Endothelial cell of umbilical vein (primary cell): ENCODE measurements at regions not wholly inside any gene's neighbourhood (a gene's known extent, or its start where the extent isn't known, plus 50 kb on each side); places are given as distances from the start of the nearest gene placed in this dataset.

Source experiments
- BruUV-seq: library from RNA; stranded (reverse); fragments of 400-500 nt; replicated peaks from 2 replicates; lab custom pipeline; 2021; lab: Mats Ljungman, UMichigan
- CTCF ChIA-PET: fragments of 300-600, 350-600 bp; sonication (Branson Sonifier 250); formaldehyde crosslinking; loops from one replicate; lab custom pipeline; 2021; ENCODE audit warnings: antibody characterized with exemption, inconsistent platforms; lab: Charles Lee
- POLR2A ChIA-PET: fragments of 300-600, 350-600 bp; sonication (Branson Sonifier 250); formaldehyde crosslinking; loops from one replicate; lab custom pipeline; 2021; ENCODE audit warnings: antibody characterized with exemption, inconsistent platforms; lab: Charles Lee
- DNase-seq: peaks from one replicate; pipeline ENCODE4 v3.0.0-alpha.2; 2011; ENCODE audit warnings: low read depth, low spot score
- FAIRE-seq: peaks from 2 replicates; lab custom pipeline; 2011; peaks lifted over from hg19 to GRCh38; lab: Jason Lieb, UNC
- H2AFZ ChIP-seq: 2 replicates; pipeline ENCODE4 v1.6.0; 2012; ENCODE audit warnings: low read depth, low read length, control low read depth, inconsistent platforms
- H3K27ac ChIP-seq: 2 replicates; pipeline ENCODE4 v1.5.1; 2011; ENCODE audit warnings: low read depth, mild to moderate bottlenecking, control low read depth, low read length, moderate library complexity; ENCODE audit not compliant: insufficient read depth
- H3K27me3 ChIP-seq, 2 experiments: 2 replicates each; pipeline versions ENCODE4 v1.6.0 to v1.6.1; 2011; ENCODE audit warnings: low read length in 2 of 2, mixed read lengths in 1 of 2; ENCODE audit not compliant: control insufficient read depth in 2 of 2, insufficient read depth in 2 of 2
- H3K36me3 ChIP-seq, 2 experiments: 2 replicates in 1 of 2; 3 replicates in 1 of 2; pipeline ENCODE4 v1.5.1; 2011; ENCODE audit warnings: low read length in 2 of 2, mild to moderate bottlenecking in 1 of 2, moderate library complexity in 1 of 2; ENCODE audit not compliant: control insufficient read depth in 2 of 2, insufficient read depth in 2 of 2; ENCODE audit errors: extremely low read depth in 1 of 2
- H3K4me1 ChIP-seq: 3 replicates; pipeline ENCODE4 v1.5.1; 2011; ENCODE audit warnings: mild to moderate bottlenecking, low read length; ENCODE audit not compliant: control insufficient read depth, insufficient read depth; ENCODE audit errors: extremely low read depth
- H3K4me2 ChIP-seq: 2 replicates; pipeline ENCODE4 v1.6.1; 2011; ENCODE audit warnings: low read length, control low read depth, mixed read lengths; ENCODE audit not compliant: insufficient read depth
- H3K4me3 ChIP-seq, 3 experiments: fragments of 200-600 bp in 1 of 3; sonication (generic), shearing (Covaris generic) in 1 of 3; replicated peaks in 1 of 3; 2 replicates each; pipeline ENCODE4 v1.5.1; 2011 to 2016; ENCODE audit warnings: control low read depth in 3 of 3, low read length in 3 of 3, mild to moderate bottlenecking in 2 of 3, inconsistent platforms in 1 of 3, low read depth in 1 of 3, moderate library complexity in 1 of 3; ENCODE audit not compliant: insufficient read depth in 1 of 3
- H3K79me2 ChIP-seq: 2 replicates; pipeline ENCODE4 v1.6.0; 2012; ENCODE audit warnings: low read length, inconsistent platforms; ENCODE audit not compliant: control insufficient read depth, insufficient read depth
- H3K9ac ChIP-seq: replicated peaks from 2 replicates; pipeline ENCODE3; 2011; ENCODE audit warnings: low read length, control low read depth; ENCODE audit not compliant: insufficient read depth; ENCODE audit errors: extremely low read depth
- H3K9me1 ChIP-seq: replicated peaks from 3 replicates; pipeline ENCODE4 v1.6.0; 2011; ENCODE audit warnings: mild to moderate bottlenecking, low read length; ENCODE audit not compliant: control insufficient read depth, insufficient read depth; ENCODE audit errors: extremely low read depth
- H3K9me3 ChIP-seq: replicated peaks from 2 replicates; pipeline ENCODE4 v1.5.1; 2012; ENCODE audit warnings: low read length, inconsistent platforms; ENCODE audit not compliant: control insufficient read depth, insufficient read depth
- H4K20me1 ChIP-seq: replicated peaks from 2 replicates; pipeline ENCODE3; 2011; ENCODE audit warnings: mild to moderate bottlenecking, low read length; ENCODE audit not compliant: control insufficient read depth, insufficient read depth; ENCODE audit errors: extremely low read depth
- EZH2 ChIP-seq: IDR thresholded peaks from 2 replicates; pipeline ENCODE4 v1.6.1; 2012; ENCODE audit warnings: borderline replicate concordance, low read depth, mild to moderate bottlenecking, moderate library complexity, low read length, inconsistent platforms; ENCODE audit not compliant: severe bottlenecking
- FOS ChIP-seq: IDR thresholded peaks from 2 replicates; pipeline ENCODE4 v1.6.1; 2011; ENCODE audit warnings: mild to moderate bottlenecking, low read length, moderate library complexity, borderline replicate concordance; ENCODE audit not compliant: insufficient read depth
- GATA2 ChIP-seq: IDR thresholded peaks from 2 replicates; pipeline ENCODE4 v1.7.0; 2011; ENCODE audit warnings: low read depth, mild to moderate bottlenecking, moderate library complexity, mixed read lengths, low read length; ENCODE audit not compliant: insufficient read length, insufficient read depth
- MYC ChIP-seq: IDR thresholded peaks from one replicate; pipeline ENCODE4 v1.6.1; 2011; ENCODE audit warnings: mild to moderate bottlenecking, low read depth, low read length
- POLR2A ChIP-seq: IDR thresholded peaks from 2 replicates; pipeline ENCODE4 v1.6.1; 2012; ENCODE audit warnings: low read depth, mild to moderate bottlenecking, control low read depth, low read length
- POLR2AphosphoS5 ChIP-seq: IDR thresholded peaks from 2 replicates; pipeline ENCODE4 v1.6.1; 2012; ENCODE audit warnings: low read depth, mild to moderate bottlenecking, control low read depth, low read length, moderate library complexity; ENCODE audit not compliant: insufficient read depth
- dilution Hi-C: fragments of 300-500 bp; cut with MboI; formaldehyde crosslinking; loops from one replicate; pipeline ENCODE4 v1.15.0; 2019; ENCODE audit warnings: low sequenced_read_pairs; ENCODE audit not compliant: extremely low pct_ligation_motif_present
- intact Hi-C: fragments of 100-400 bp; cut with micrococcal nuclease; formaldehyde crosslinking; loops from one replicate; pipeline ENCODE4 v1.10.0; 2022
- TF ChIP-seq, protein P1 (sequence below): IDR thresholded peaks from 2 replicates; pipeline ENCODE4 v1.6.1; 2011; ENCODE audit not compliant: insufficient read depth, insufficient read length
- TF ChIP-seq, protein P2 (sequence below), 2 donors: IDR thresholded peaks; 1 replicate in 1 of 2; 2 replicates in 1 of 2; pipeline ENCODE4 v1.5.1; 2011; ENCODE audit warnings: low read length in 2 of 2, mild to moderate bottlenecking in 2 of 2, moderate library complexity in 2 of 2, control low read depth in 1 of 2, inconsistent platforms in 1 of 2, low read depth in 1 of 2; ENCODE audit not compliant: insufficient read depth in 1 of 2; ENCODE audit errors: extremely low read depth in 1 of 2

DNA sequence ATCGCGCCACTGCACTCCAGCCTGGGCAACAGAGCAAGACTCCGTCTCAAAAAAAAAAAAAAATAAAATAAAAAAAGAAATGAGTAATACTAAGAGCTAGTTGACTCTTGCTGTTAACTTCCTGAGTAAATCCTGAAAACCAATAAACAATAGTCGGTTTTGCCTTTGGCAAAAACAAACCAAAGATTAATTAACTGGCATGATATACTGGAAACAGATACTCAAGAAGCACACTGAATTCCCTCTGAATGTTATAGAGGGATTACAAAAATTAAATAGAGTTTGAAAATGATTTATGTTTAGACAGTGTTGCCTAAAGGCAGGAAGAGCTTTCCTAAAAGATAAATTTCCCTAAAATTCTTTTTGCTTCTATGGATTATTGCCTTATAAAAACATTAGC lies 1702.3 kb downstream of the STIM2 start:
- H3K27me3 ChIP-seq = no peaks in the 10 kb centered on the region
- FAIRE-seq = no peak
- no peak for TF ChIP-seq POLR2A
- TF ChIP-seq, protein P1, sequence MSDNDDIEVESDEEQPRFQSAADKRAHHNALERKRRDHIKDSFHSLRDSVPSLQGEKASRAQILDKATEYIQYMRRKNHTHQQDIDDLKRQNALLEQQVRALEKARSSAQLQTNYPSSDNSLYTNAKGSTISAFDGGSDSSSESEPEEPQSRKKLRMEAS = no peak
- no peak for TF ChIP-seq EZH2
- TF ChIP-seq POLR2AphosphoS5 = no peak
- no peak for TF ChIP-seq MYC
- dilution Hi-C loops (no loop called here), intact Hi-C loops (no loop called here)
- no TSS peak for BruUV-seq
- no peaks in the 10 kb centered on the region for H3K36me3 ChIP-seq
- H3K9me3 ChIP-seq = no peaks in the 10 kb centered on the region
- ChIA-PET CTCF (no interaction called here), POLR2A (no interaction called here)
- no peak for DNase-seq
- H3K4me1 ChIP-seq = no peaks in the 10 kb centered on the region
- no peak overlapping the region for H3K4me3 ChIP-seq
- no peak overlapping the region for H3K4me2 ChIP-seq
- H3K79me2 ChIP-seq = no peaks in the 10 kb centered on the region
- no peak overlapping the region for H2AFZ ChIP-seq
- H3K9ac ChIP-seq = no peak overlapping the region
- H3K27ac ChIP-seq = no peak overlapping the region
- H4K20me1 ChIP-seq = no peaks in the 10 kb centered on the region
- H3K9me1 ChIP-seq = no peaks in the 10 kb centered on the region

DNA sequence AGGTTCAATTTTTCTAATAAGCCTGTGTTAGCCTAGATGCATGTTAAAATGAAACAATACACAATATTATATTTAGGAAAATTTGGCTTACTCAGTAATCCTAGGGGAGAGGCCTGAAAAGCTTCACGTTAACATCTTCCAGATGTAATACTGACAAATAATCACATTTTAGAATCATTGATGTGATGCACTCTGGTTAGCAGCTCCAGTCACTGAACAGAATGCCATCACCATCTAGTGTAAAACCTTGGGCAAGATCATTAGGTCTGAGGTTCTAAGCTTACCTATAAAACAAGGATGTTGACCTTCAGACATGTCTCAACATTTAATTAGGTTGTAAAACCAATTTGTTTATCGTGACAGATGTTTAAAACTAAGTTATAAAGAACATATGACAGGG lies 1704.8 kb downstream of the STIM2 start:
- dilution Hi-C loops = no loop called here
- Histone ChIP-seq H3K4me2 (no peak overlapping the region), H3K79me2 (no peaks in the 10 kb centered on the region), H2AFZ (no peak overlapping the region), H3K27me3 (no peaks in the 10 kb centered on the region), H3K9me3 (no peaks in the 10 kb centered on the region), H3K36me3 (no peaks in the 10 kb centered on the region), H3K4me1 (no peaks in the 10 kb centered on the region), H3K27ac (no peak overlapping the region), H3K4me3 (no peak overlapping the region), H4K20me1 (no peaks in the 10 kb centered on the region), H3K9me1 (no peaks in the 10 kb centered on the region), H3K9ac (no peak overlapping the region)
- FAIRE-seq (no peak), DNase-seq (no peak)
- POLR2A ChIA-PET = no interaction called here
- BruUV-seq = no TSS peak
- intact Hi-C loops = no loop called here
- CTCF ChIA-PET = no interaction called here
- TF ChIP-seq POLR2AphosphoS5 (no peak), GATA2 (no peak), POLR2A (no peak), EZH2 (no peak), FOS (no peak), MYC (no peak)
- TF ChIP-seq, protein P1 = no peak
- TF ChIP-seq, protein P2, sequence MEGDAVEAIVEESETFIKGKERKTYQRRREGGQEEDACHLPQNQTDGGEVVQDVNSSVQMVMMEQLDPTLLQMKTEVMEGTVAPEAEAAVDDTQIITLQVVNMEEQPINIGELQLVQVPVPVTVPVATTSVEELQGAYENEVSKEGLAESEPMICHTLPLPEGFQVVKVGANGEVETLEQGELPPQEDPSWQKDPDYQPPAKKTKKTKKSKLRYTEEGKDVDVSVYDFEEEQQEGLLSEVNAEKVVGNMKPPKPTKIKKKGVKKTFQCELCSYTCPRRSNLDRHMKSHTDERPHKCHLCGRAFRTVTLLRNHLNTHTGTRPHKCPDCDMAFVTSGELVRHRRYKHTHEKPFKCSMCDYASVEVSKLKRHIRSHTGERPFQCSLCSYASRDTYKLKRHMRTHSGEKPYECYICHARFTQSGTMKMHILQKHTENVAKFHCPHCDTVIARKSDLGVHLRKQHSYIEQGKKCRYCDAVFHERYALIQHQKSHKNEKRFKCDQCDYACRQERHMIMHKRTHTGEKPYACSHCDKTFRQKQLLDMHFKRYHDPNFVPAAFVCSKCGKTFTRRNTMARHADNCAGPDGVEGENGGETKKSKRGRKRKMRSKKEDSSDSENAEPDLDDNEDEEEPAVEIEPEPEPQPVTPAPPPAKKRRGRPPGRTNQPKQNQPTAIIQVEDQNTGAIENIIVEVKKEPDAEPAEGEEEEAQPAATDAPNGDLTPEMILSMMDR (IDR thresholded peaks at IDR 0.05; ENCODE audit: extremely low read depth in 1 of 2, insufficient read depth in 1 of 2, low read depth in 1 of 2, low read length in 2 of 2) = no peak
